Vagina (tissue), 2 donors: ENCODE measurements at regions not wholly inside any gene's neighbourhood (a gene's known extent, or its start where the extent isn't known, plus 50 kb on each side); places are given as distances from the start of the nearest gene placed in this dataset.
A peak's percentile ranks its signal among the peaks of the same experiment; 100 is the strongest.
"Not testable (repeated sequence)": the region's sequence is repeated elsewhere in the genome, so short reads cannot be mapped to it uniquely, and the experiment has no call there.

Experiments
- DNase-seq, 2 donors: peaks; one replicate each; pipeline ENCODE4 v3.0.0-alpha.2; 2017; ENCODE audit errors: extremely low spot score in 2 of 2
- H3K27ac ChIP-seq: fragments of 200-600 bp; sonication (generic); one replicate; pipeline ENCODE4 v1.5.1; 2019
- H3K27me3 ChIP-seq: fragments of 200-600 bp; sonication (generic); one replicate; pipeline ENCODE4 v1.5.1; 2019
- H3K36me3 ChIP-seq, 2 donors: fragments of 200-600 bp; sonication (generic); one replicate each; pipeline ENCODE4 v1.5.1; 2017 to 2019
- H3K4me1 ChIP-seq: fragments of 200-600 bp; sonication (generic); one replicate; pipeline ENCODE4 v1.5.1; 2019
- H3K4me3 ChIP-seq, 2 donors: fragments of 200-600 bp; sonication (generic); 1 replicate in 1 of 2; 2 replicates in 1 of 2; pipeline ENCODE4 v1.5.1; 2016 to 2019
- H3K9me3 ChIP-seq: fragments of 200-600 bp; sonication (generic); one replicate; pipeline ENCODE4 v1.5.1; 2019
- POLR2A ChIP-seq, 2 donors: fragments of 450-650 bp; IDR thresholded peaks; one replicate each; pipeline ENCODE4 v1.6.1; 2017; ENCODE audit warnings: antibody characterized with exemption in 2 of 2, mild to moderate bottlenecking in 2 of 2, moderate library complexity in 2 of 2
- POLR2AphosphoS5 ChIP-seq, 2 donors: sonication (generic); formaldehyde crosslinking; IDR thresholded peaks; one replicate each; pipeline ENCODE4 v1.9.0; 2017; ENCODE audit warnings: antibody characterized with exemption in 2 of 2, mild to moderate bottlenecking in 2 of 2, low read depth in 1 of 2; ENCODE audit not compliant: insufficient read depth in 1 of 2
- intact Hi-C: fragments of 100-400 bp; cut with DNase I; formaldehyde crosslinking; loops from one replicate; pipeline ENCODE4 v1.15.1; 2023
- TF ChIP-seq, protein P1 (sequence below), 3 experiments: fragments of 450-650 bp in 2 of 3; fragments of 200-600 bp in 1 of 3; sonication (generic) in 1 of 3; IDR thresholded peaks; one replicate each; pipeline ENCODE4 v1.5.1; 2017 to 2019; ENCODE audit warnings: antibody characterized with exemption in 3 of 3, mild to moderate bottlenecking in 2 of 3, moderate library complexity in 2 of 3

DNA sequence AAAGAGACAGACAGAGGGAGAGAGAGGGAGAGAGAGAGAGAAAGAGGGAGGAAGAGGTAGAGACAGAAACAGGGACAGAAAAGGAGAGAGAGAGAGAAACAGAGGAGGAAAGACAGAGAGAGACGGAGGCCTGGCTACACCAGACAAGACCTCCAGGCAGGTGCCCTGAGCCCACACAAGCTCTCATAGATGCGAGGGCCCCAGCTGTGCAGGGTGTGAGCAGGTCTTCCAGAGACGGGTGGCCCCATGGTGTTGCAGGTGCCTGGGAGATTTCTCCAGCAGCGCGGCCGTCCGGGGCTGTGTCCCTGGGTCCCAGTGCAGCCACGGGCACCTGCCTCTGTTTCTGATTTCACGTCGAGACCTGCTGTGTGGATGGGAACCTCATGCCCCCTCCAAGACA lies 253.0 kb downstream of the SHOX start:
- DNase-seq: no peak
- H3K27ac ChIP-seq: no peak overlapping the region
- H3K4me1 ChIP-seq: no peaks in the 10 kb centered on the region
- no peaks in the 10 kb centered on the region for H3K9me3 ChIP-seq
- intact Hi-C loops: no loop called here
- H3K27me3 ChIP-seq: no peaks in the 10 kb centered on the region
- no peaks in the 10 kb centered on the region for H3K36me3 ChIP-seq
- H3K4me3 ChIP-seq: no peak overlapping the region
- TF ChIP-seq POLR2A (IDR thresholded peaks at IDR 0.05): no peak
- no peak for TF ChIP-seq POLR2AphosphoS5 (IDR thresholded peaks at IDR 0.05; ENCODE audit: insufficient read depth in 1 of 2, low read depth in 1 of 2)
- TF ChIP-seq, protein P1, sequence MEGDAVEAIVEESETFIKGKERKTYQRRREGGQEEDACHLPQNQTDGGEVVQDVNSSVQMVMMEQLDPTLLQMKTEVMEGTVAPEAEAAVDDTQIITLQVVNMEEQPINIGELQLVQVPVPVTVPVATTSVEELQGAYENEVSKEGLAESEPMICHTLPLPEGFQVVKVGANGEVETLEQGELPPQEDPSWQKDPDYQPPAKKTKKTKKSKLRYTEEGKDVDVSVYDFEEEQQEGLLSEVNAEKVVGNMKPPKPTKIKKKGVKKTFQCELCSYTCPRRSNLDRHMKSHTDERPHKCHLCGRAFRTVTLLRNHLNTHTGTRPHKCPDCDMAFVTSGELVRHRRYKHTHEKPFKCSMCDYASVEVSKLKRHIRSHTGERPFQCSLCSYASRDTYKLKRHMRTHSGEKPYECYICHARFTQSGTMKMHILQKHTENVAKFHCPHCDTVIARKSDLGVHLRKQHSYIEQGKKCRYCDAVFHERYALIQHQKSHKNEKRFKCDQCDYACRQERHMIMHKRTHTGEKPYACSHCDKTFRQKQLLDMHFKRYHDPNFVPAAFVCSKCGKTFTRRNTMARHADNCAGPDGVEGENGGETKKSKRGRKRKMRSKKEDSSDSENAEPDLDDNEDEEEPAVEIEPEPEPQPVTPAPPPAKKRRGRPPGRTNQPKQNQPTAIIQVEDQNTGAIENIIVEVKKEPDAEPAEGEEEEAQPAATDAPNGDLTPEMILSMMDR (IDR thresholded peaks at IDR 0.05): no peak

DNA sequence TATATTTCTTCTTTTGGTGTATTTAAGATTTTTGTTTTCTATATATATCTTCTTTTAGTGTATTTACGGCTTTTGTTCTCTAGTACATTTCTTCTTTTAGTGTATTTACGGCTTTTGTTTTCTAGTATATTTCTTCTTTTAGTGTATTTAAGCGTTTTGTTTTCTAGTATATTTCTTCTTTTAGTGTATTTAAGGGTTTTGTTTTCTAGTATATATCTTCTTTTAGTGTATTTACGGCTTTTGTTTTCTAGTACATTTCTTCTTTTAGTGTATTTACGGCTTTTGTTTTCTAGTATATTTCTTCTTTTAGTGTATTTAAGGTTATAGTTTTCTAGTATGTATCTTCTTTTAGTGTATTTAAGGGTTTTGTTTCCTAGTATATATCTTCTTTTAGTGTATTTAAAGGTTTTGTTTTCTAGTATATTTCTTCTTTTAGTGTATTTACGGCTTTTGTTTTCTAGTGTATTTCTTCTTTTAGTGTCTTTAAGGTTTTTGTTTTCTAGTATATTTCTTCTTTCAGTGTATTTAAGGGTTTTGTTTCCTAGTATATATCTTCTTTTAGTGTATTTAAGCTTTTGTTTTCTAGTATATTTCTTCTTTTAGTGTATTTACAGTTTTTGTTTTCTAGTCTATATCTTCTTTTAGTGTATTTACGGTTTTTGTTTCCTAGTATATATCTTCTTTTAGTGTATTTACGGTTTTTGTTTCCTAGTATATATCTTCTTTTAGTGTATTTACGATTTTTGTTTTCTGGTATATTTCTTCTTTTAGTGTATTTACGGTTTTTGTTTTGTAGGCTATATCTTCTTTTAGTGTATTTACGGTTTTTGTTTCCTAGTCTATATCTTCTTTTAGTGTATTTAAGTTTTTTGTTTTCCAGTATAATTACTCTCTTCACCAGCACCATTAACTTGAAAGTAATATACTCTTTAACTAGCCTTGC lies 249.4 kb downstream of the SHOX start:
- intact Hi-C loops, H3K36me3 ChIP-seq, DNase-seq, H3K4me1 ChIP-seq, H3K27me3 ChIP-seq, H3K27ac ChIP-seq, H3K4me3 ChIP-seq, H3K9me3 ChIP-seq: not testable (repeated sequence)

DNA sequence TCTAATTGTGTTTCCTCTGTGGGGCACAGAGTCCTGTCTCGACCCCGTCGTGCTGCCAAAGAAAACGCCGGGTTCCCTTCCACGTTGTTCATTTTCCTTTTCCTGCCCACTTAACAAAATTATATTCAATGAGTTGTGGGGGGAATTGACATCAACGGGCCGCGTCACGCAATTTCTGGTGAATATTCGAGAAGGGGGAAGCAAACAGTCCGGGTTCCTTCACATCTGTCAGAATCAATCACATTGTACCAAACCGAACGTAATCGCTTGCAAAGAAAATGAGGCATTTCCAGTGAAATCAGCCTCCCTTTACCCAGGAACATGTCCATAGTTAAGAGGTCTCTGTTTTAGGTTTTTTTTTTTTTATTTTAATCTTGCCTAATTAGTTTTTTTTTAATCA lies 243.5 kb downstream of the SHOX start:
- H3K27ac ChIP-seq: no peak overlapping the region
- no peaks in the 10 kb centered on the region for H3K4me1 ChIP-seq
- no peak overlapping the region for H3K4me3 ChIP-seq
- DNase-seq: no peak
- H3K9me3 ChIP-seq: no peaks in the 10 kb centered on the region
- intact Hi-C loops: no loop called here
- no peak for TF ChIP-seq POLR2A (IDR thresholded peaks at IDR 0.05)
- TF ChIP-seq POLR2AphosphoS5 (IDR thresholded peaks at IDR 0.05; ENCODE audit: insufficient read depth in 1 of 2, low read depth in 1 of 2): no peak
- TF ChIP-seq, protein P1 (IDR thresholded peaks at IDR 0.05): no peak
- H3K36me3 ChIP-seq: no peaks in the 10 kb centered on the region
- H3K27me3 ChIP-seq: no peaks in the 10 kb centered on the region

DNA sequence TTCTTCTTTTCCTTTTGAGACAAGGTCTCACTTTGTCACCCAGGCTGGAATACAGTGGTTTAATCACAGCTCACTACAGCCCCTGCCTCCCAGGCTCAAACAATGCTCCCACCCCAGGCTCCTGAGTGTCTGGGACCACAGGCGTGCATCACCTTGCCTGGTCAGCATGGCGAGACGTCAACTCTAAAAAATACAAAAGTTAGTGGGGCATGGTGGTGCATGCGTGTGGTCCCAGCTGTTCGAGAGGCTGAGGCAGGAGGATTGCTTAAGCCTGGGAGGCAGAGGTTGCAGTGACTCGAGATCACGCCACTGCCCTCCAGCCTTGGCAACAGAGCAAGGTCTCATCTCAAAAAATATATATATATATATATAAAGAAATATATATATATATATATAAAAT lies 242.4 kb downstream of the SHOX start:
- TF ChIP-seq POLR2A (IDR thresholded peaks at IDR 0.05): no peak
- TF ChIP-seq, protein P1 (IDR thresholded peaks at IDR 0.05): no peak
- no peak for TF ChIP-seq POLR2AphosphoS5 (IDR thresholded peaks at IDR 0.05; ENCODE audit: insufficient read depth in 1 of 2, low read depth in 1 of 2)
- DNase-seq: no peak
- Histone ChIP-seq H3K9me3 (no peaks in the 10 kb centered on the region), H3K4me1 (no peaks in the 10 kb centered on the region), H3K27ac (no peak overlapping the region), H3K36me3 (no peaks in the 10 kb centered on the region), H3K27me3 (no peaks in the 10 kb centered on the region), H3K4me3 (no peak overlapping the region)
- intact Hi-C loops: no loop called here

DNA sequence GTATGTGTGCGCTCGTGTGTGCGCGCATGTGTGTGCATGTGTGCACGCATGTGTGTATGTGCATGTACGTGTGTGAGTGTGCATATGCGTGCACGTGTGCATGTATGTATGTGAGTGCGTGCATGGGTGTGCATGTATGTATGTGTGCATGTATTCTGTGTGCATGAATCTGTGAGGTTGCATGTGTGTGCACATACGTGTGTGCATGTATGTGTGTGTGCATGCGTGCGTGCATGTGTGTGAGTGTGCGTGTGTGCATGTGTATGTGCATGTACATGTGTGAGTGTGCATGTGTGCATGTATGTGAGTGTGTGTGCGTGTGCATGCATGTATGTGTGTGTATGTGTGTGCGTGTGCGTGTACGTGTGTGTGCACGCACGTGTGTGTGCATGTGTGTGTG lies 241.5 kb downstream of the SHOX start:
- Histone ChIP-seq H3K9me3 (no peaks in the 10 kb centered on the region), H3K27me3 (no peaks in the 10 kb centered on the region), H3K4me3 (no peak overlapping the region), H3K36me3 (no peaks in the 10 kb centered on the region), H3K27ac (no peak overlapping the region), H3K4me1 (no peaks in the 10 kb centered on the region)
- TF ChIP-seq POLR2AphosphoS5 (IDR thresholded peaks at IDR 0.05; ENCODE audit: insufficient read depth in 1 of 2, low read depth in 1 of 2) (no peak), POLR2A (IDR thresholded peaks at IDR 0.05) (no peak)
- TF ChIP-seq, protein P1 (IDR thresholded peaks at IDR 0.05): no peak
- DNase-seq: peak in 1 of 2 donors; percentile 34
- intact Hi-C loops: no loop called here
